ENCODE measurements at regions not wholly inside any gene's neighbourhood (a gene's known extent, or its start where the extent isn't known, plus 50 kb on each side); places are given as distances from the start of the nearest gene placed in this dataset.

- TF ChIP-seq GATA2 (IDR thresholded peaks at IDR 0.05; ENCODE audit: low read depth, low read length) (no peak), GATA3 (IDR thresholded peaks at IDR 0.05; ENCODE audit: low read depth, low read length) (no peak)
Observed at GRCh38 chr9:7579351-7579750, 220.2 kb downstream of the DMAC1 start.

All from SH-SY5Y (cell line).